Bronchial epithelial cell (primary cell): ENCODE measurements at regions not wholly inside any gene's neighbourhood (a gene's known extent, or its start where the extent isn't known, plus 50 kb on each side); places are given as distances from the start of the nearest gene placed in this dataset.

ENCODE experiments used
- DNase-seq: peaks from one replicate; pipeline ENCODE4 v3.0.0-alpha.2; 2010; ENCODE audit warnings: low read depth
- FAIRE-seq: peaks from 2 replicates; lab custom pipeline; 2011; peaks lifted over from hg19 to GRCh38; lab: Jason Lieb, UNC
- H3K27me3 ChIP-seq: 2 replicates; pipeline ENCODE4 v1.5.1; 2011; ENCODE audit warnings: low read length; ENCODE audit not compliant: control insufficient read depth, insufficient read depth
- H3K36me3 ChIP-seq: 2 replicates; pipeline ENCODE4 v1.5.1; 2011; ENCODE audit warnings: low read length; ENCODE audit not compliant: control insufficient read depth, insufficient read depth
- H3K4me3 ChIP-seq: 2 replicates; pipeline ENCODE4 v1.5.1; 2011; ENCODE audit warnings: mild to moderate bottlenecking, low read depth, low read length, control low read depth
- TF ChIP-seq, protein P1 (sequence below): IDR thresholded peaks from 2 replicates; pipeline ENCODE4 v1.5.1; 2011; ENCODE audit warnings: mild to moderate bottlenecking, moderate library complexity, low read length, control low read depth, inconsistent platforms; ENCODE audit not compliant: insufficient read depth, severe bottlenecking

DNA sequence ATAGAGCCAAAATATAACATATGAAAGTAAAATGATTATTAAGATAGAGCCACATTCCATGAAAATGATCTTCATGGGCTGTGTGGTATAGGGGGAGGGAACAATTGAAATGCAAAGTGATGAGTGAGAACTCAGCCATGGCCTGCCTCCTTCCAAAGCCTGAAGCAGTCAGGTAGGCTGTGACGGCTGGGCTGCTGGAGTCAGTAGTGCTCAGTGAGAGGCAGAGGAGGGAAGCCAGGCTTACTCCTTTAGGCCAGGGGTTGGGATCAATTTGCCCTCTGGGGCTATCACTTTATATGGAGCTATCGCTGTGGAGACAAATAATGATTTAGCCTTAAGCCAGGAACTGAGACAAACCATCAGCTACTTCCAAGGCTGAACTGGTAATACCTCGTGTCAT is 654.9 kb downstream of the FGF9 start:
- H3K4me3 ChIP-seq: no peak overlapping the region
- DNase-seq (no peak), FAIRE-seq (no peak)
- no peaks in the 10 kb centered on the region for H3K27me3 ChIP-seq
- TF ChIP-seq, protein P1, sequence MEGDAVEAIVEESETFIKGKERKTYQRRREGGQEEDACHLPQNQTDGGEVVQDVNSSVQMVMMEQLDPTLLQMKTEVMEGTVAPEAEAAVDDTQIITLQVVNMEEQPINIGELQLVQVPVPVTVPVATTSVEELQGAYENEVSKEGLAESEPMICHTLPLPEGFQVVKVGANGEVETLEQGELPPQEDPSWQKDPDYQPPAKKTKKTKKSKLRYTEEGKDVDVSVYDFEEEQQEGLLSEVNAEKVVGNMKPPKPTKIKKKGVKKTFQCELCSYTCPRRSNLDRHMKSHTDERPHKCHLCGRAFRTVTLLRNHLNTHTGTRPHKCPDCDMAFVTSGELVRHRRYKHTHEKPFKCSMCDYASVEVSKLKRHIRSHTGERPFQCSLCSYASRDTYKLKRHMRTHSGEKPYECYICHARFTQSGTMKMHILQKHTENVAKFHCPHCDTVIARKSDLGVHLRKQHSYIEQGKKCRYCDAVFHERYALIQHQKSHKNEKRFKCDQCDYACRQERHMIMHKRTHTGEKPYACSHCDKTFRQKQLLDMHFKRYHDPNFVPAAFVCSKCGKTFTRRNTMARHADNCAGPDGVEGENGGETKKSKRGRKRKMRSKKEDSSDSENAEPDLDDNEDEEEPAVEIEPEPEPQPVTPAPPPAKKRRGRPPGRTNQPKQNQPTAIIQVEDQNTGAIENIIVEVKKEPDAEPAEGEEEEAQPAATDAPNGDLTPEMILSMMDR: no peak
- H3K36me3 ChIP-seq: no peaks in the 10 kb centered on the region

DNA sequence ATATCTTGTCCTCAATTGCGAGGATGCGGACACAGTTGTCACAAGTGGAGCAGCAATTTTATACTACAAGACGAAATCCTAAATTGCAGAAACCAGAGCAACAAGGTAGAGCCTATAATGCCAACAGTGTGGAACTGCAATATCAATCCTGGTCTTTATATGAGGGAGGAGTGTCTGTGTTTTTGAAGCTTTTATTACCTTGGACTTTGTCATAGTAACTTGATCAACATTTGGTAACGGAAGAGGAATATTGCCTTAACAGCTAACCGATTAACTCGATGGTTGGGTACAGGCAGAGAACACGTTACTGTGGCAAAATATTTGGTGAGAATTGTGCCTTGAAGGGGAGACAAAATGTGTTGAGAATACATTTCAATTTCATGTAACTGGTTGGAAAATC is 661.5 kb downstream of the FGF9 start:
- no peak overlapping the region for H3K4me3 ChIP-seq
- FAIRE-seq: no peak
- H3K36me3 ChIP-seq: no peaks in the 10 kb centered on the region
- H3K27me3 ChIP-seq: no peaks in the 10 kb centered on the region
- TF ChIP-seq, protein P1: no peak
- DNase-seq: no peak

DNA sequence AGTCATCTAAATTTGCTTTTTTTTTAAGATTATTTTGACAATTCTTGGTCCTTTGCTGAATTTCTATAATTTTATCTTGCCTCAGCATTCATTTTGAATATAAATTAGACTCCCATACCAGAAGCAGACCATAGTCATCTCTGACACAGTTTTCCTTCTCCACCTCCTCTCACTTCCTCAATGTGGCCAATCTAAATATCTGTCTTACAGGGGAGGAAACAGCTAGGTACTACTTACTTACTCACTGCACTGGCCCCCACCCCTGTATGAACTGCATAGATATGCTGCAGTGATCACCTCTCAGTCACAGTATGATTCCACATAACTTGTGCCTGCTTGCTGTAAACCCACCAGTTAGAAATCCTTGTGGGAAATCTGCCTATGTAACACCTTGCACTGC is 665.6 kb downstream of the FGF9 start:
- Histone ChIP-seq H3K36me3 (no peaks in the 10 kb centered on the region), H3K27me3 (no peaks in the 10 kb centered on the region), H3K4me3 (no peak overlapping the region)
- no peak for FAIRE-seq
- DNase-seq: no peak
- TF ChIP-seq, protein P1: no peak

DNA sequence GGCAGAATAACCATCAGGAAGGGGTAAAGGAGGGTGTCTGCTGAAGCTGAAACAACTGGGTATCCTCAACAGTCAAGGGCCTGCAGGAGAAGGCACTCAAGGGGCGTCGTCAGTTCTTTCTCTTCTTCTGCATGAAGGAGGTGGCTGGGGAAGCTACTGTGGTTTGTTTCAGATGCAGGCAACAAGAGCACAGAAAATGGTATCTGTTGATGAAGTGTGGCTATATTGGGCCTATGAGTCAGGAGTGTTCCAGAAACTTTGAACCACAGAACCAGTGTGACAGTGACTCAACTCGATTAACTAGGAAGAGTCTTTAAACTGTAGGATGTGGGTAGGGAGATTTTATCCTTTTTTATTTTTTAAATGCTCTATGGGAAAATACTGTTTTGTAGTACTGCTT is 686.3 kb downstream of the FGF9 start:
- Histone ChIP-seq H3K4me3 (no peak overlapping the region), H3K36me3 (no peaks in the 10 kb centered on the region), H3K27me3 (no peaks in the 10 kb centered on the region)
- peak; percentile 1 for DNase-seq
- TF ChIP-seq, protein P1: no peak
- no peak for FAIRE-seq

DNA sequence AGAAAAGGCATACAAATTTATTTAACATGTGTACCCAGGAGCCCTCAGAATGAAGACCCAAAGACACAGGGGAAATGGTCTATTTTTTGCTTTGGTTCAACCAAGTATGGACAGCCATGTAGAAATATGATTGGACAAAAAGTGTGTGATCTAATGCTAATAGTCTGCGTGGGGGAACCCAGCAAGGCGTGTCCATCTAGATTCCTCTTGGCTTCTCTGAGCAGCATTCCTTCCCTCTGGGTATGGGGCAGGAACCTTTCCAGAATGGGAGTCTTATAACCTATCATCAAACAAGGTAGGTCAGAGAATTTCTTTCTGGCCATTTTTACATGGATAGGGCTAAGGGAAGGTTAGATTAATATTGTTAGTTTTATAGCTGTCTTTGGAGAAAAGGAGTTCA is 698.2 kb downstream of the FGF9 start:
- Histone ChIP-seq H3K4me3 (no peak overlapping the region), H3K27me3 (no peaks in the 10 kb centered on the region), H3K36me3 (no peaks in the 10 kb centered on the region)
- FAIRE-seq (no peak), DNase-seq (no peak)
- TF ChIP-seq, protein P1: no peak

DNA sequence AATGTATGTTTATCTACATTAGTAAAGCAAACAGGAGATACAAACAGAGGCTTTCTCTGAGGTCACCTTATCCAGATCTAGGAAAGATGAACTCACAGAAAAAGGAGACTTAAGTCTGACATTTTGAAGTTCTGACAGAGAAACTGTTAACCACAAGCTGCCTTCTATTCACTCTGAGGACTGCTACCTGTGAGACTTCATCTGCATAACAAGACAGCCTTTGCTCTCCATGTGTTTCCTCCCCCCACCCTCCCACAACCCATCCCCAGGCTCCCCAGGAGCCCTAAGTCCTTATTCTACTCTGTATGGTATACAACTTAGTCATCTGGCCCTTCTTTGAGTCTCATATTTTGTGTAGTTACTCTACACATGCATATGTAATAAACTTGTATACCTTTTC is 699.0 kb downstream of the FGF9 start:
- FAIRE-seq (no peak), DNase-seq (no peak)
- Histone ChIP-seq H3K36me3 (no peaks in the 10 kb centered on the region), H3K4me3 (no peak overlapping the region), H3K27me3 (no peaks in the 10 kb centered on the region)
- TF ChIP-seq, protein P1: no peak
